Hepatic stellate cell (primary cell): ENCODE measurements at regions not wholly inside any gene's neighbourhood (a gene's known extent, or its start where the extent isn't known, plus 50 kb on each side); places are given as distances from the start of the nearest gene placed in this dataset.
A peak's percentile ranks its signal among the peaks of the same experiment; 100 is the strongest.

Experiments used
- DNase-seq: peaks from one replicate; pipeline ENCODE4 v3.0.0; 2011; ENCODE audit warnings: low spot score

GRCh38 chr1:88376421-88376820 lies 307.7 kb upstream of the PKN2 start:
- no peak for DNase-seq

GRCh38 chr1:88378560-88378959 lies 305.5 kb upstream of the PKN2 start:
- no peak for DNase-seq

- DNase-seq, result no peak
These were observed 289.1 kb upstream of the PKN2 start for GRCh38 chr1:88394958-88395357.

- DNase-seq, result no peak
These were observed 285.7 kb upstream of the PKN2 start for GRCh38 chr1:88398338-88398737.

- DNase-seq, result no peak
These were observed 284.4 kb upstream of the PKN2 start for GRCh38 chr1:88399690-88400089.

GRCh38 chr1:88401313-88401712 lies 282.8 kb upstream of the PKN2 start:
- no peak for DNase-seq

GRCh38 chr1:88404582-88404981 lies 279.5 kb upstream of the PKN2 start:
- no peak for DNase-seq

- DNase-seq, result no peak
These were observed 276.8 kb upstream of the PKN2 start for GRCh38 chr1:88407248-88407647.

DNA sequence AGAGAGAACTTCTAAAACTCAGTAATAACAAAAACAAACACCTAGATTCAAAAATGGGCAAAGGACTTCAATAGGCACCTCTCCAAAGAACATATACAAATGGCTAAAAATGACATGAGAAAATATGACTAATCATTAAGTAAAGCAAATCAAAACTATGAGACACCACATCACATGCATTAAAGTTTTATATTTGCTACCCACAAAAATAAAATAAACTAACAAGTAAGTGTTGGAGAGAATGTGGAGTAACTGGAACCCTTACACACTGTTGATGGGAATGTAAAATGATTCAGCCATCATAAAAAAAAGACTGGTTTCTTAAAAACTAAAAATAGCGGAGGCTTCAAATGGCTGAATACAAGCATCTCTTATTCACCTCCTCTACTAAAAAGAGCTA lies 262.1 kb upstream of the PKN2 start:
- DNase-seq, result no peak

GRCh38 chr1:88433556-88433955 lies 250.5 kb upstream of the PKN2 start:
- DNase-seq, result no peak

DNA sequence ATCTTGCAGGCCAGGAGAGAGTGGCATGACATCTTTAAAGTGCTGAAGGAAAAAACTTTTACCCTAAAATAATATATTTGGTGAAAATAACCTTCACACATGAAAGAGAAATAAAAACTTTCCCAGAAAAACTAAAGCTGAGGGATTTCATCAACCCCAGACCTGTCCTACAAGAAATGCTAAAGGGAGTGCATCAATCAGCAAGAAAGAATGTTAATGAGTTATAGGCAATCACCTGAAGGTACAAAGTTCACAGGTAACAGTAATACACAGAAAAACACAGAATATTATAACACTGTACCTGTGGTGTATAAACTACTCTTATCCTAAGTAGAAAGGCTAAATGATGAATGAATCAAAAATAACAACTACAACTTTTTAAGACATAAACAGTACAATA lies 249.2 kb upstream of the PKN2 start:
- no peak for DNase-seq

GRCh38 chr1:88441022-88441421 lies 243.1 kb upstream of the PKN2 start:
- DNase-seq, result no peak

- no peak for DNase-seq
These were observed 232.2 kb upstream of the PKN2 start for GRCh38 chr1:88451856-88452255.

GRCh38 chr1:88453295-88453694 lies 230.8 kb upstream of the PKN2 start:
- no peak for DNase-seq

- no peak for DNase-seq
These were observed 229.3 kb upstream of the PKN2 start for GRCh38 chr1:88454781-88455180.

DNA sequence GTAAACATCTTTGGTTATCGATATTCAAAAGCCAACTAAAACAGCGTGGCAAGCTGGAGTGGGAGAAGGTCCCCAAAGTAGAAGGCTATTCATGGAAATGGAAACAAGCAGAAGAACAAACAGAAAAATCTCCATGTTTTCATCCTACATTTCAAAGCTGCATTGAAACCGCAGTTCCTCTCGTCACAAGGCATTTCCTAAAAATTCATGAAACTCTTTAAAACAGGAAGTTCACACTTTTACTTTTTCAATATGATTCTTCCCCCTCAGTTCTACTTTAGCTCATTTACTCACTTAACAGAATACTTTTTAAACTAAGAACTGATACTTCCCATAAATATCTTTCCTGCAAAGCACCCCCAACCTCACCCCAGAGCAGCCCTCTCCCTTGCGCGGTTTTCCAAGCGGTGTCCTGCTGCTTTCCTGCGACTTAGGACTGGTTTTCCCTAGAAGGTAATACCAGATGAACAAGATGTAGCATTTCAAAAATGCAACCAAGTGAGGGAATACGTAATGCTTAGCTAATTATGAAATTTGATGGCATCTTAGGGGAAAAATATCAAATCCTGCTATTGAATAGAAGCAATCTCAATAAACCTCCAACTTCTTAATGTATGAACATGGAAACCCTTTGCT lies 228.3 kb upstream of the PKN2 start:
- DNase-seq, result no peak

DNA sequence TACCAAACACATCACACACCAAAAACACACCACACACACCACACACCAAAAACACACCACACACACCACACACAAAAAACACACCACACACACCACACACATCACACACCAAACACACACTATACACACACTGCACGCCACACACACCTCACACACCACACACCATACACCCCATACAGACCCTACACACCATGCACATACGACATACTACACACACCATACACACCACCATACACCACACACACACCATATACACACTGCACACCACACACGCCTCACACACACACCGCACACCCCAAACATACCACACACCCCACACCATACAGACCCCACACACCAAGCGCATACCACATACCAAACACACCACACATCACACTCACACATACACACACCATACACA lies 226.9 kb upstream of the PKN2 start:
- DNase-seq, result no peak

- DNase-seq, result no peak
These were observed 223.1 kb upstream of the PKN2 start for GRCh38 chr1:88461007-88461406.

DNA sequence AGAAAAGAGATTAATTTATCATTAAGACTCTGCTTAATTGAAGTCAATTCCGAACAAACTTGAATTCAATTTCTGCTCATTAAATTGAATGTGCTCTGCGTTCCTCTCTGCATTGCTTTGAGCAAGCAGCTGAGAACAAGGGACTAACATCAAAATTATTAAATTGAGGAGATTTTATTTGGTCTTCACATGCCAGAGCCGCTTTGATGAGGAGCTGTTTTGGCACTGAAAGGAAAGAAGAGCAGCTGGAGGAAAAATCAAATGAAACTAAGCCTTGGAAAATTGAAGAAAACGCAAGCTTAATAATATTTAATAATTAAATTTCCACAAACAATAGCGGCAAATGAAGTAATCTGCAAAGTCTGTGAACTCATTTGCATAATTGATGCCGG lies 222.0 kb upstream of the PKN2 start:
- DNase-seq, result no peak

DNA sequence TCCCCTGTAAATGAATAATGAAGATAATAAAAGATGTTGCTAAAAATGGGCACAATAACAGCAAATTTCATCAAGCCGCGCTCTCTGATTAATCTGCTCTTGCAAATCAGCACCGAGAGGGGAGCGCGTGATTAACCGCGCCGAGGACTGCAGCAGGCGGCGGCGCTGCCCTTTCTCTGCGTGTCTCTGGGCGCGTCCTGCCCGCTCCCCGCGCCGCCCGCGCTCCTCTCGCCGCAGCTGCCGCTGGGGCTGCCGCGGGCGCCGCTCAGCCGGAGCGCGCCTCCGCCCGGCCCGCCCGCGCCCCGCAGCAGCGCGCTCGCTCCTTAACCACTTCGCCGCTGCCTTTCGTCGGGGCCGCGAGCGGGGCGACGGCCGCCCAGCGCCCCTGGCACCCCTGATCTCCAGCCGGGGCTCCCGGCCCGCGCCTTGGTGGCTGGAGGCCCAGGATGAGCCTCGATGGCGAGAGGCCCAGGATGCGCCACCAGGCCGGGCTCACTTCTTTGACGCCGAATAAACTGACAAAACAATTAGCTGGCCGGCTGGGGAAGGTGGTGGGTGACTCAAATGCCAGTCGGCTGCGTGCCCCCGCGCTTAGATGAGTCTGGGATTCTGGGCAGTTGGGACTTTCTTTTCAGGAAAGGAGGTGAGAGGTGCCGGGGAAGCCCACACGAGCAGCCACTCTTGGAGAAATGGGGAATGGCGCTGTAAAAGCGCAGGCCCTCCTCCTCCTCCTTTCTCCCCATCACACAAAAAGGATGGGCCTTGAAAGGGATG lies 221.4 kb upstream of the PKN2 start:
- DNase-seq, result peak; percentile 10

DNA sequence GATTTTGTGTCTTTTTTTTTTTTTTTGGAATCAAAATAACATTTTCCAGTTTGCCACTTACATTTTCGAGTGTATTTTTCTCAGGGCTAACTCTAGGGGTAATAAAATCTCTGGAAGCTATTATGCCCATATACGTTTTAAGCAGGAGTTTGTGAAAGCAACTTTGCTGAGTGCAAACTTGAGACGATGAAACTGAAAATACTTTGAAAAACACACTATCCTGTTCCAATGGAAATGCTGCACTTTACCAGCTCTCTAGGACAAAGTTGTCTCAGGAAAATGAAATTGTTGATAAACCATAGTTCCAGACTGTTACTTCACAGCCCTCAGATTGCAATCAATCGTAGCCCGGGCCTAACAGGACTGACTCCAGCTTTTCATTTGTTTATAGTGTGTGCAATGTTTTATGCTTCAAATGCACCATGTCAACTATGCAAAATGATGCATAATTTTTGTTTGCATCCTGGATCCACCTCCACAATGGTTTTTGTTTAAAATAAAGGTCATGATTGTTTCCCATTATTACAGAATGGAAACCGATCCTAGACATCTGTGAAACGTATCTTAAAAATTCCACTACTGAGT lies 220.6 kb upstream of the PKN2 start:
- no peak for DNase-seq

DNA sequence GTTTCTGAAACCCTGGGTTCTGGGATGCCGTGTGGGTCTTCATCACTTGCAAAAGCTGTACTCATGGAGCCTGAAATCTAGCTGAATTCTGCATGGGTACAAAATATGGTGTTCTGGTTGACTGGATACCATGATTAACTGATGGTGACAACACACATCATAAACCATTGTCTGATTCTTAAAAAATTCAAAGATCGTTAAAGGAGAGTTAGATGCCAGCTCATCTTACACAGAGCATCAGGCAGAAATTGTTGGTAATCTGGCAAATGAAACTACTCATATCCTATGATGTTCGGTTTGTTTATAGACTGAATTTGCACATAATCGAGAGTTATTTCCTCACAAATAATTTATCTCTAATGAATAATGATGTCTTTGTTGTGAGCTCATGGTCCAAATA lies 218.1 kb upstream of the PKN2 start:
- DNase-seq, result no peak

DNA sequence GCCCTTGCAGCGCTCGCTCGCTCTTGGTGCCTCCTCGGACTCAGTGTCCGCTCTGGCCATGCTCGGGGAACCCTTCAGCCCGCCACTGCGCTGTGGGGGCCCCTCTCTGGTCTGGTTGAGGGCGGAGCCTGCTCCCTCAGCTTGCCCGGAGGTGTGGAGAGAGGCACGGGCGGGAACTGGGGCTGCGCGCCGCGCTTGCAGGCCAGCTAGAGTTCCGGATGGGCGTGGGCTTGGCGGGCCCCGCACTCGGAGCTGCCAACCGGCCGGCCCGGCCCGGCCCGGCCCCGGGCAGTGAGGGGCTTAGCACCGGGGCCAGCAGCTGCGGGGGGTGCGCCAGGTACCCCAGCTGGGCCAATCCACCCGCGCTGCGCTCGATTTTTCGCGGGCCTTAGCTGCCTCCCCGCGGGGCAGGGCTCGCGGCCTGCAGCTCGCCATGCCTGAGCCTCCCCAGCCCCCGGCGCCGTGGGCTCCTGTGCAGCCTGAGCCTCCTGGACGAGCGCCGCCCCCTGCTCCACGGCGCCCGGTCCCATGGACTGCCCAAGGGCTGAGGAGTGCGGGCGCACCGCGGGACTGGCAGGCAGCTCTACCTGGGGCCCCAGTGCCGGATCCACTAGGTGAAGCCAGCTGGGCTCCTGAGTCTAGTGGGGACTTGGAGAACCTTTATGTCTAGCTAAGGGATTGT lies 217.0 kb upstream of the PKN2 start:
- no peak for DNase-seq
